Heart left ventricle (tissue), 16 donors: ENCODE measurements at regions not wholly inside any gene's neighbourhood (a gene's known extent, or its start where the extent isn't known, plus 50 kb on each side); places are given as distances from the start of the nearest gene placed in this dataset.
A peak's percentile ranks its signal among the peaks of the same experiment; 100 is the strongest.

ENCODE experiments used
- ATAC-seq, 4 donors: fragments of 200-7000 bp; cut with Tn5 transposase; one replicate each; pipeline ENCODE4 v1.9.1; 2020 to 2022; ENCODE audit warnings: moderate library complexity in 4 of 4, mild to moderate bottlenecking in 3 of 4, moderate number of reproducible peaks in 1 of 4
- DNase-seq, 5 donors: peaks; one replicate each; pipeline ENCODE4 v3.0.0-alpha.2; 2020
- H3K27ac ChIP-seq, 12 donors: fragments of 200-600 bp; sonication (generic) in 4 of 12; one replicate each; pipeline versions ENCODE4 v1.5.0 to v1.8.0; 2016 to 2022; ENCODE audit warnings: mild to moderate bottlenecking in 2 of 12
- H3K27me3 ChIP-seq, 9 donors: fragments of 200-600 bp; sonication (generic) in 2 of 9; one replicate each; pipeline versions ENCODE4 v1.5.1 to v1.8.0; 2016 to 2022; ENCODE audit warnings: mild to moderate bottlenecking in 3 of 9
- H3K36me3 ChIP-seq, 9 donors: fragments of 200-600 bp; sonication (generic) in 2 of 9; one replicate each; pipeline versions ENCODE4 v1.5.0 to v1.8.0; 2018 to 2022; ENCODE audit warnings: mild to moderate bottlenecking in 2 of 9
- H3K4me1 ChIP-seq, 12 donors: fragments of 200-600 bp; sonication (generic) in 4 of 12; one replicate each; pipeline versions ENCODE4 v1.5.0 to v1.8.0; 2016 to 2022; ENCODE audit warnings: mild to moderate bottlenecking in 3 of 12
- H3K4me3 ChIP-seq, 12 donors: fragments of 200-600 bp; sonication (generic) in 4 of 12; one replicate each; pipeline versions ENCODE4 v1.5.0 to v1.8.0; 2017 to 2022; ENCODE audit warnings: mild to moderate bottlenecking in 9 of 12, moderate library complexity in 4 of 12
- H3K9me3 ChIP-seq, 12 donors: fragments of 200-600 bp; sonication (generic) in 4 of 12; one replicate each; pipeline versions ENCODE4 v1.5.0 to v1.8.0; 2016 to 2022; ENCODE audit warnings: mild to moderate bottlenecking in 1 of 12
- CTCF ChIP-seq, 12 donors: fragments of 200-600 bp; sonication (generic) in 4 of 12; IDR thresholded peaks; one replicate each; pipeline versions ENCODE4 v1.5.0 to v1.8.0; 2018 to 2022; ENCODE audit warnings: antibody characterized with exemption in 12 of 12, mild to moderate bottlenecking in 5 of 12
- POLR2A ChIP-seq, 2 donors: fragments of 450-650 bp; IDR thresholded peaks; one replicate each; pipeline ENCODE4 v1.6.1; 2017; ENCODE audit warnings: antibody characterized with exemption in 2 of 2, mild to moderate bottlenecking in 2 of 2, moderate library complexity in 2 of 2
- WGBS, 4 donors: extraction: QIAGEN DNeasy Blood & Tissue Kit in 2 of 4; methylation state at CpG; one replicate each; pipeline versions ENCODE4 v1.1.5 to v1.1.7; 2013 to 2018; 5-methylcytosine and 5-hydroxymethylcytosine counted together
- intact Hi-C, 10 donors: fragments of 100-400 bp; cut with DNase I; formaldehyde crosslinking; loops; one replicate each; pipeline versions ENCODE4 v1.11.1 to v1.14.2; 2022
- donor health status: ischemic (EF 13 %, LVEDD 7.1; RV severe dilation, severe dysfunction).
- donor health status: healthy with polysubstance abuse.
- donor health status: DM: no; HTN: yes; CAD: no.
- donor health status: DM: no; HTN: no; CAD: no.
- donor health status: ischemic (EF 25% LVEDD 6.9; RV normal size, moderate dysfunction).
- donor health status: ischemic (EF 25% LVEDD 5.7; RV mildly dilated, moderate dysfunction).
- donor health status: healthy.
- donor health status: DM: yes; HTN: yes; CAD: no.
- donor health status: ischemic (EF 35%, LVEDD 5.7; RV mildly dilated, moderate dysfunction).
- donor health status: nonischemic (EF 11% LVEDD 7.7; RV severe dilation, severe dysfunction).
- donor health status: DM: yes; HTN: yes; CAD: no.
- donor health status: PGD.
- donor health status: ischemic (EF 29% LVEDD 5.4; RV normal size, mild dysfunction).
- donor health status: nonischemic (EF 23%, LVEDD 6.1; RV moderate dilation, normal function).

GRCh38 chr4:38311495-38312126, 351.4 kb downstream of the PTTG2 start:
- H3K4me1 ChIP-seq, result peaks cover 0 to 14% (median 0%) of the 10 kb centered on the region in 12 donors
- no peak for TF ChIP-seq CTCF (IDR thresholded peaks at IDR 0.05)
- no peak for TF ChIP-seq POLR2A (IDR thresholded peaks at IDR 0.05)
- ATAC-seq, result no peak
- H3K27me3 ChIP-seq, result no peaks in the 10 kb centered on the region
- DNase-seq, result no peak
- H3K36me3 ChIP-seq, result no peaks in the 10 kb centered on the region
- 86 to 90% (median 89%) methylated on average over 8 of the region's 8 CpGs for WGBS, 4 donors
- no peak overlapping the region for H3K27ac ChIP-seq
- intact Hi-C loops, result loop anchor here in 5 of 10 donors (10.0 kb wide), 4 partner anchors 127 to 423 kb away; no protein-coding TSS in a partner anchor
- H3K4me3 ChIP-seq, result no peak overlapping the region
- H3K9me3 ChIP-seq, result peaks cover 0 to 4% (median 0%) of the 10 kb centered on the region in 12 donors

GRCh38 chr4:38313175-38313574, 350.8 kb upstream of the KLF3 start:
- DNase-seq (no peak), ATAC-seq (no peak)
- Histone ChIP-seq H3K4me1 (peaks cover 0 to 16% (median under 1%) of the 10 kb centered on the region in 12 donors), H3K36me3 (no peaks in the 10 kb centered on the region), H3K4me3 (no peak overlapping the region), H3K27me3 (no peaks in the 10 kb centered on the region), H3K9me3 (peaks cover 0 to 4% (median 0%) of the 10 kb centered on the region in 12 donors), H3K27ac (no peak overlapping the region)
- 87 to 91% (median 90%) methylated on average over 5 of the region's 5 CpGs for WGBS, 4 donors
- no peak for TF ChIP-seq CTCF (IDR thresholded peaks at IDR 0.05)
- intact Hi-C loops, result loop anchor here in 5 of 10 donors (10.0 kb wide), 4 partner anchors 128 to 422 kb away; no protein-coding TSS in a partner anchor

GRCh38 chr4:38313999-38314561, 349.9 kb upstream of the KLF3 start:
- 59 to 77% (median 72%) methylated on average over 4 of the region's 4 CpGs for WGBS, 4 donors
- ATAC-seq, result peak in 2 of 4 donors; percentile 4 to 23
- intact Hi-C loops, result loop anchor here in 5 of 10 donors (10.0 kb wide), 4 partner anchors 129 to 421 kb away; no protein-coding TSS in a partner anchor

More at GRCh38 chr4:38313999-38314561, 349.9 kb upstream of the KLF3 start:
- H3K36me3 ChIP-seq, result no peaks in the 10 kb centered on the region
- peaks cover 0 to 23% (median 6%) of the 10 kb centered on the region in 12 donors for H3K4me1 ChIP-seq
- no peak for TF ChIP-seq CTCF (IDR thresholded peaks at IDR 0.05)
- TF ChIP-seq POLR2A (IDR thresholded peaks at IDR 0.05), result no peak
- H3K27me3 ChIP-seq, result no peaks in the 10 kb centered on the region
- no peak for DNase-seq
- no peak overlapping the region for H3K27ac ChIP-seq
- H3K9me3 ChIP-seq, result peaks cover 0 to 4% (median 0%) of the 10 kb centered on the region in 12 donors
- no peak overlapping the region for H3K4me3 ChIP-seq
